ENCODE measurements at regions not wholly inside any gene's neighbourhood (a gene's known extent, or its start where the extent isn't known, plus 50 kb on each side); places are given as distances from the start of the nearest gene placed in this dataset.
"Not testable (repeated sequence)": the region's sequence is repeated elsewhere in the genome, so short reads cannot be mapped to it uniquely, and the experiment has no call there.

DNA sequence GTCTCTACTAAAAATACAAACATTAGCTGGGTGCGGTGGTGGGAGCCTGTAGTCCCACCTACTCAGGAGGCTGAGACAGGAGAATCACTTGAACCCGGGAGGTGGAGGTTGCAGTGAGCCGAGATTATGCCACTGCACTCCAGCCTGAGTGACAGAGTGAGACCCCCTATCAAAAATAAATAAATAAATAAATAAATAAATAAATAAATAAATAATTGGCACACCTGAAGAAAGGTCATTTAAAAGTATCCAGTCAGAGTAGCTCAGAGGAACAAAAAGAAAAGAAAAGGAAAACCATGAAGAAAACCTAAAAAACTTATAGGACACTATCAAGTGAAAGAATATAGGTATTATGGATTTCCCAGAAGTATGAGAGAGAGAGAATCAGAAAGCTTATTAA lies 330.1 kb upstream of the AR start:
- DNase-seq (ENCODE audit: low read depth): not testable (repeated sequence)

DNA sequence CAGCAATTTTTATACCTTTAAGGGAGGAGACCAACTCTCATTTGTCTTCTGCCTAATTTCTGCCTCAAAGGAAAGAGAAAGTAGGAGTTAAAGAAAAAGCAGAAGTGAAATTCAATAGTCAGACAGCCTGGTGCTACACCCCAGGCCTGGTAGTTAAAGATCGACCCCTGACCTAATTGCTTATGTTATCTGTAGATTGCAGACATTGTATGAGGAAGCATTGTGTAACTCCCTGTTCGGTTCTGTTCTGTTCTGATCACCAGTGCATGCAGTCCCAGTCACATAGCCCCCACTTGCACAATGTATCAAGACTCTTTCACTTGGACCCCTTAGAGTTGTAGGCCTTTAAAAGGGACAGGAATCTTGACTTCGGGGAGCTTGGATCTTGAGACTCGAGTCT lies 335.9 kb upstream of the AR start:
- no peak for DNase-seq (ENCODE audit: low read depth)

- DNase-seq (ENCODE audit: low read depth): no peak
Observed at GRCh38 chrX:67159437-67159836, 384.4 kb upstream of the AR start.

- no peak for DNase-seq (ENCODE audit: low read depth)
Observed at GRCh38 chrX:67114635-67115034, 429.2 kb upstream of the AR start.

GRCh38 chrX:67105758-67106116 lies 438.1 kb upstream of the AR start:
- no peak for DNase-seq (ENCODE audit: low read depth)

DNA sequence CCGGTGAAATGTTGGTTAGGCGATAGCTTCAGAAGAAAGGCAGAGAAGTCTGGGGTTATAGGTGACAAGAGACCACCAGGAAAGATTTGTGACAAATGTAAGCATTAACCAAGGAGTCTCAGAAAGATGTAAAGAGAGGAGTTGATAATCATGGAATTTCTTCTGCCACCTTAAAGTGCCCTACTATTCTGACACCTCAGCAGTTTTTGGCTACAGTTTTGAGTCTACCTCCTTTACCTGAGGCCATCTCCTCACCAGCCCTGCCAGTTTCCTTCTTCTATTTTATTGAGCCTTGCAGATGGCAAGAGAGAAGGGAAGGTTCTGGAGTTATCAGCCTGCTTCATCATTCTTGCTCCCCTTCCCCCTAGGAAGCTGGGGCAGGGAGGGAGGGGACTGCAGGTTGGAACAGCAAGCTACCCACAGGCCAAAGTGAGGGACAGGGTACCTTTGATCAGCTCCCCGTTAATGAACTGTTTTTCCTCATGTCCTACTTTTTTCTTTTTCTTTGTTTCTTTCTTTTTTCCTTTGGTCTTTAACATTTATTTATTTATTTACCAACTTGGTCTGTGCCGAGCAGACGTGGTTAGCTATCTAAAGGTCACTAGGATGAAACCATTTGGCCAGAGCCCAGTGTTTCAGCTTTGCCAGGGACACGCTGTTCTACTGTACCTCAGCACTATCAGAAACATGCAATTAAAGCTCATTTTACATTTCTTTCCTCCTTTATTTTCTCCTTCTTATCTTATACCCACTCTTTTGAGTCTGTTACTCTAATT lies 438.7 kb upstream of the AR start:
- no peak for DNase-seq (ENCODE audit: low read depth)

GRCh38 chrX:67100031-67100884 lies 443.6 kb upstream of the AR start:
- no peak for DNase-seq (ENCODE audit: low read depth)

- DNase-seq (ENCODE audit: low read depth): no peak
Observed at GRCh38 chrX:67094061-67094460, 449.8 kb upstream of the AR start.

DNA sequence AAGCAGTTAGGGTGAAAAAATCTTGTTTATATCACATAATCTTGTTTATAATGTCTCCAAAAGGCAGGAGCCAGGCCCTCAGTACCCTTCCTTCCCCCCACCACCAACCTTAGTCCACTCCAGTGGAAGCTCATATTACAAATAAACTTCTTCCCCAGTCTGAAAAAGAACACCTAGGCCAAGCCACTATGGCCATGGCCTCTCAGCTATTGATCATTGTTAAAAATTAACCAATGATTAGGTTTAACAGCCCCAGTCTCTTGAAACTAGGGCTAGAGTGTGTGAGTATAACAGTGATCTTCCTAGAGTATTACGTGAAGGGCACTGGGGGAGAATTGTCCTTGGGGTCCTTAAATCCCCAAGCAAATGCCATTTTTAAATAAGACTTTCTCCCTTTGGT lies 411.9 kb upstream of the EDA2R start:
- DNase-seq (ENCODE audit: low read depth): no peak

DNA sequence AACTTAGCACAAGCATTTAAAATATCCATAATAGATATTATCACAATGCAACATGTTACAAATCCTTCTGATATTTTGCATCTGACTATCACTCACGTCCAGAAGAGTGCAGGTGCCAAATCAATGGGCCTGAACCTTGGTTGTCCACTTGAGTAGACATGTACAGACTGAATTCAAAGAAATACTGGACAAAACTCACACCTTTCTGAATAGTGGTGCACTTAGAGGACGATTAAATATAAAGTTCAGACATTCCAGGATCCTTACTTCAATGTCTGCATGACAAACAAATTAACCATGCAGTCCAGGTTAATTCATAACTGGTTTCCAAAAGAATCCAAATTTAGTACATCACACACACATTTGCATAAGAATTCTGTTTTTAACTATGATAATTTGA lies 406.0 kb upstream of the EDA2R start:
- DNase-seq (ENCODE audit: low read depth): no peak

- no peak for DNase-seq (ENCODE audit: low read depth)
Observed at GRCh38 chrX:67044029-67044653, 405.3 kb upstream of the EDA2R start.

DNA sequence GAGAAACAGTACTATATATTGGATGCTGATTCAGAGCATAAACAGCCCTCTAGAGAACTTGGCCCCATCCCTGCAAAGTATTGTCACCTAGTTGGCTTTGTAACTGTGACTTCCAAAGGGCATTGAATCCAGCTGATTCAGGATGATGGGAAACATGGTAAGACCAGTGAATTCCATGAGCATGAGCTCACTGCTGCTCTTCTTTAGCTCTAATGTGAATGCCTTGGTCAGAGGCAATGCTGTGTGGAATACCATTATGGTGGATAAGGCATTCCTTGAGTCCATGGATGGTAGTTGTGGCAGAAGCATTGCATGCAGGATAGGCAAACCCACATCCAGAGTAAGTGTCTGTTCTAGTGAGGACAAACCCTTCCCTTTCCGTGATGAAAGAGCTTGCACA lies 365.6 kb upstream of the EDA2R start:
- DNase-seq (ENCODE audit: low read depth): no peak

- no peak for DNase-seq (ENCODE audit: low read depth)
Observed at GRCh38 chrX:66994729-66995128, 355.9 kb upstream of the EDA2R start.

DNA sequence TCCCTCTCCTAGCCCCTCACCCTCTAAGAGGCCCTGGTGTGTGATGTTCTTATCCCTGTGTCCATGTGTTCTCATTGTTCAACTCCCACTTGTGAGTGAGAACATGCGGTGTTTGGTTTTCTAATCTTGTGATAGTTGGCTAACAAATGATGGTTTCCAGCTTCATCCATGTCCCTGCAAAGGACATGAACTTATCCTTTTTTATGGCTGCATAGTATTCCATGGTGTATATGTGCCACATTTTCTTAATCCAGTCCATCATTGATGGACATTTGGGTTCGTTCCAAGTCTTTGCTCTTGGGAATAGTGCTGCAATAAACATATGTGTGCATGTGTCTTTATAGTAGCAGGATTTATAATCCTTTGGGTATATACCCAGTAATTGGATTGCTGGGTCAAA lies 353.2 kb upstream of the EDA2R start:
- not testable (repeated sequence) for DNase-seq (ENCODE audit: low read depth)

DNA sequence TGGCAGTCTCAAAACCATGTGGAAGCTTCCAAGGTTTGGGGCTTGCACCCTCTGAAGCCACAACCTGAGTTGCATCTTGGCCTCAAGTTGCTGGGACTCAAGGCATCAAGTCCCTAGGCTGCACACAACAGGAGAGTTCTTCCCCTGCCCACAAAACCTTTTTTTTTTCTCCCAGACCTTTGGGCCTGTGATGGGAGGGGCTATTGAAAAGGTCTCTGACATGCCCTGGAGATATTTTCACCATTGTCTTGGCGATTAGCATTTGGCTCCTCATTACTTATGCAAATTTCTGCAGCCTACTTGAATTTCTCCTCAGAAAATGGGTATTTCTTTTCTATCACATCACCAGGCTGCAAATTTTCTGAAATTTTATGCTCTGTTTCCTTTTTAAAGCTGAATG lies 349.5 kb upstream of the EDA2R start:
- DNase-seq (ENCODE audit: low read depth): no peak

GRCh38 chrX:66961665-66962064 lies 322.8 kb upstream of the EDA2R start:
- no peak for DNase-seq (ENCODE audit: low read depth)

- no peak for DNase-seq (ENCODE audit: low read depth)
Observed at GRCh38 chrX:66931713-66932112, 292.8 kb upstream of the EDA2R start.

- DNase-seq (ENCODE audit: low read depth): not testable (repeated sequence)
Observed at GRCh38 chrX:66930516-66930915, 291.6 kb upstream of the EDA2R start.

DNA sequence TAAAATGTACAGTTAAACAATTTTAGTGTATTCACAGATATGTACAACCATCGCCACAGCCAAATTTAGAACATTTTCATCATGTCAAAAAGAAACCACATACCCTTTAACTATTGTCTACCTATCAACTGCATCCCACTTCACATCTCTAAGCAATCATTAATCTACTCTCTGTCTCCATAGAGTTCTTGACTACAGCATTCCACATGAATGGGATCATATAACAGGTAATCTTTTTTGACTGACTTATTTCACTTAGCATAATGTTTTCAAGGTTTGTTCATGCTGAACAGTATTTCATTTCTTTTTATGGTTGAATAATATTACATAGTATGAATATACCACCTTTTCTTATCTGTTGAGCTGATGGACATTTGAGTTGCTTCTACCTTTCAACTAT lies 281.4 kb upstream of the EDA2R start:
- DNase-seq (ENCODE audit: low read depth): no peak

GRCh38 chrX:66919280-66919832 lies 280.5 kb upstream of the EDA2R start:
- DNase-seq (ENCODE audit: low read depth): peak; percentile 37

DNA sequence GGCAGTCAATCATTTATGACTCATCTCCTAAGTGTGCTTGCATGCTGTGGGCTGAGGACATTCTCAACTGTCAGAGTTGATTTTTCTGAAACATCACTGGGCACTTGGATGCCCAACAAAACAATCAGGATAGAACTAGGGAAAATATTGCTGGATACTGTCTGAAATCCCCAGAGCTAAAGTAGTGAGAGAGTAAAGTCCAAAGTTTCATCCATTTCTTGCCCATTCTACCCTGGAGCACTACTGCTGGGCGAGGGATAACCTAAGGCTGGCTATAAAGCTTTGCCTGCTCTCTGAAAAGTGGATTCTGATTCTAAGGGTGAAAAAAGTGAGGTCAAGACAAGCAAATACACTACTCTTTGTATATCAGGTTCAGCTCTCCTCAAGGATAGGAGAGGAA lies 279.6 kb upstream of the EDA2R start:
- DNase-seq (ENCODE audit: low read depth): no peak

DNA sequence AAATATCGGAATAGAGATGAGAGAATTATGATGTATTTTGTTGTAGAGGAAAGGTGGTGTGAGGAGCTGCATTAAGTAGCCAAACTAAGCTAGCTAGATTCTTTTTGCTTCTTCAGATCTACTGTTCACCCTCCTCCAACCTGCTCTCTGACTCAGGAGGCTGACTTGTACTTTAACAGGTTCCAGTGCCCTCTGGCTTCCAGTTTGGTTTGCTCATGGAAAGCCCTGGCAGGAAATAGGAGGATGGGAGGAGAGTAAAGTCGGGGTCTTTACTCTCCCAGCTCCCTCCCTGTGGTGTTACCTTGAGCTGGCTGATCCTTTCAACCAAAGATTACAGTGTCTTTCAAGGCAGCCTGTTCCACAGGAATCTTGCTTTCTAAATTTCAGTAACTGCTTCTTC lies 277.0 kb upstream of the EDA2R start:
- DNase-seq (ENCODE audit: low read depth): peak; percentile 10

Measured in HT1080 (cell line).